Endodermal cell (in vitro differentiated cells): ENCODE measurements at regions not wholly inside any gene's neighbourhood (a gene's known extent, or its start where the extent isn't known, plus 50 kb on each side); places are given as distances from the start of the nearest gene placed in this dataset.

Experiments used
- DNase-seq: peaks from one replicate; pipeline ENCODE4 v3.0.0-alpha.2; 2017
- H3K27ac ChIP-seq: 2 replicates; pipeline ENCODE4 v1.5.1; 2013; ENCODE audit warnings: mild to moderate bottlenecking, low read depth, low read length, moderate library complexity
- H3K27me3 ChIP-seq: 2 replicates; pipeline ENCODE4 v1.6.1; 2013; ENCODE audit warnings: mild to moderate bottlenecking, low read length, moderate library complexity; ENCODE audit not compliant: insufficient read depth, control insufficient read depth, poor library complexity, severe bottlenecking
- H3K36me3 ChIP-seq: 2 replicates; pipeline ENCODE4 v1.7.0; 2013; ENCODE audit warnings: mild to moderate bottlenecking, low read length, moderate library complexity; ENCODE audit not compliant: control insufficient read depth, insufficient read depth
- H3K4me1 ChIP-seq: one replicate; pipeline ENCODE4 v1.7.0; 2013; ENCODE audit warnings: low read length; ENCODE audit not compliant: control insufficient read depth, insufficient read depth
- H3K4me3 ChIP-seq: 2 replicates; pipeline ENCODE4 v1.5.1; 2013; ENCODE audit warnings: mild to moderate bottlenecking, low read length, moderate library complexity
- H3K9ac ChIP-seq: 2 replicates; pipeline ENCODE4 v1.6.1; 2013; ENCODE audit warnings: mild to moderate bottlenecking, low read length, moderate library complexity; ENCODE audit not compliant: poor library complexity, severe bottlenecking; ENCODE audit errors: extremely low read depth
- H3K9me3 ChIP-seq: 2 replicates; pipeline ENCODE4 v1.6.1; 2013; ENCODE audit warnings: mild to moderate bottlenecking, low read length, moderate library complexity; ENCODE audit not compliant: control insufficient read depth
- H3K27ac Mint-ChIP-seq: 2 replicates; pipeline ENCODE4 v1.8.0; 2020; ENCODE audit warnings: mixed read lengths
- H3K27me3 Mint-ChIP-seq: 2 replicates; pipeline ENCODE4 v1.8.0; 2021; ENCODE audit warnings: mild to moderate bottlenecking, mixed read lengths; ENCODE audit not compliant: insufficient read depth
- H3K36me3 Mint-ChIP-seq: 2 replicates; pipeline ENCODE4 v1.8.0; 2020; ENCODE audit warnings: low read depth, mixed read lengths
- H3K4me1 Mint-ChIP-seq: 2 replicates; pipeline ENCODE4 v1.8.0; 2020; ENCODE audit warnings: mixed read lengths
- H3K4me3 Mint-ChIP-seq: 2 replicates; pipeline ENCODE4 v1.8.0; 2020; ENCODE audit warnings: mild to moderate bottlenecking, moderate library complexity, mixed read lengths
- H3K9me3 Mint-ChIP-seq: 2 replicates; pipeline ENCODE4 v1.8.0; 2020; ENCODE audit warnings: mild to moderate bottlenecking, mixed read lengths
- WGBS, 2 experiments: methylation state at CpG; one replicate each; pipeline versions ENCODE4 v1.1.5 to v1.1.7; 2013; ENCODE audit warnings: missing lambda C conversion rate in 2 of 2, mixed read lengths in 1 of 2; ENCODE audit not compliant: insufficient coverage in 1 of 2, insufficient read length in 1 of 2; 5-methylcytosine and 5-hydroxymethylcytosine counted together
- TF ChIP-seq, protein P1 (sequence below): fragments of 200-600 bp; sonication (generic); conservative IDR thresholded peaks from 2 replicates; pipeline ENCODE4 v1.5.0; 2021; ENCODE audit warnings: antibody characterized with exemption, mild to moderate bottlenecking

DNA sequence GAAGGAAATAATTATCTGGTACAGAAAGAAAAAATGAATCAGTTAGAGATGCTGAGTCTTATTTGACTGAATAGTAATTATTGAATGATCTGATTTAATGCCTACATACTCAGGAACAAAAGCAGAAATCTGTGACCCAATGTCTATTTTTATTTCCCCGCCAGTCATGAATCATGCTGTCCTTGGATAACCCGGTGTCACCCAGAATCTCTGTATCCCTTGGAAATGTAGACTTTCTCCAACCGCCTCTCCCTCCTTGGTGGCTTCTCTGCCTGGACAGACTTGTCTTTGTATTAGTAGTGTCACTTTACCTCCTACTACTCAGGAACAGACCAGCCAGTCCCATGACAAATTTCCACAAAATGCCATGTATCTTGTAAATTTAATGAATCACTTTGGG, 173.3 kb upstream of the PDGFD start:
- H3K9me3 Mint-ChIP-seq, result peaks cover 12% of the 10 kb centered on the region

GRCh38 chr11:104333977-104334376, 170.0 kb upstream of the PDGFD start:
- TF ChIP-seq, protein P1, sequence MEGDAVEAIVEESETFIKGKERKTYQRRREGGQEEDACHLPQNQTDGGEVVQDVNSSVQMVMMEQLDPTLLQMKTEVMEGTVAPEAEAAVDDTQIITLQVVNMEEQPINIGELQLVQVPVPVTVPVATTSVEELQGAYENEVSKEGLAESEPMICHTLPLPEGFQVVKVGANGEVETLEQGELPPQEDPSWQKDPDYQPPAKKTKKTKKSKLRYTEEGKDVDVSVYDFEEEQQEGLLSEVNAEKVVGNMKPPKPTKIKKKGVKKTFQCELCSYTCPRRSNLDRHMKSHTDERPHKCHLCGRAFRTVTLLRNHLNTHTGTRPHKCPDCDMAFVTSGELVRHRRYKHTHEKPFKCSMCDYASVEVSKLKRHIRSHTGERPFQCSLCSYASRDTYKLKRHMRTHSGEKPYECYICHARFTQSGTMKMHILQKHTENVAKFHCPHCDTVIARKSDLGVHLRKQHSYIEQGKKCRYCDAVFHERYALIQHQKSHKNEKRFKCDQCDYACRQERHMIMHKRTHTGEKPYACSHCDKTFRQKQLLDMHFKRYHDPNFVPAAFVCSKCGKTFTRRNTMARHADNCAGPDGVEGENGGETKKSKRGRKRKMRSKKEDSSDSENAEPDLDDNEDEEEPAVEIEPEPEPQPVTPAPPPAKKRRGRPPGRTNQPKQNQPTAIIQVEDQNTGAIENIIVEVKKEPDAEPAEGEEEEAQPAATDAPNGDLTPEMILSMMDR, result peak; percentile 68
- Histone ChIP-seq H3K9ac (no peak overlapping the region), H3K27ac (no peak overlapping the region), H3K27me3 (no peaks in the 10 kb centered on the region), H3K36me3 (no peaks in the 10 kb centered on the region), H3K4me1 (no peaks in the 10 kb centered on the region), H3K4me3 (no peak overlapping the region), H3K9me3 (peaks cover 6% of the 10 kb centered on the region)
- Mint-ChIP-seq H3K27me3 (no peaks in the 10 kb centered on the region), H3K36me3 (no peaks in the 10 kb centered on the region), H3K4me1 (peaks cover 11% of the 10 kb centered on the region), H3K9me3 (peaks cover 5% of the 10 kb centered on the region), H3K27ac (peak overlapping the region; percentile 10), H3K4me3 (no peak overlapping the region)
- DNase-seq, result peak; percentile 69
- WGBS, 2 experiments, result 89% methylated on average over 3 of the region's 4 CpGs; no CpG with 5 or more reads in 1 of the 2 experiments

More for the DNA sequence above, 173.3 kb upstream of the PDGFD start:
- H3K4me3 Mint-ChIP-seq, result no peak overlapping the region
- no peak overlapping the region for H3K9ac ChIP-seq
- H3K36me3 Mint-ChIP-seq, result no peaks in the 10 kb centered on the region
- no peak for DNase-seq
- H3K4me3 ChIP-seq, result no peak overlapping the region
- peaks cover 11% of the 10 kb centered on the region for H3K4me1 Mint-ChIP-seq
- 90 to 92% methylated on average over 2 to 3 of the region's 3 CpGs for WGBS, 2 experiments
- no peaks in the 10 kb centered on the region for H3K27me3 ChIP-seq
- H3K27ac ChIP-seq, result no peak overlapping the region
- no peak overlapping the region for H3K27ac Mint-ChIP-seq
- H3K36me3 ChIP-seq, result no peaks in the 10 kb centered on the region
- no peaks in the 10 kb centered on the region for H3K27me3 Mint-ChIP-seq
- no peaks in the 10 kb centered on the region for H3K4me1 ChIP-seq
- peaks cover 10% of the 10 kb centered on the region for H3K9me3 ChIP-seq
- TF ChIP-seq, protein P1, result no peak

DNA sequence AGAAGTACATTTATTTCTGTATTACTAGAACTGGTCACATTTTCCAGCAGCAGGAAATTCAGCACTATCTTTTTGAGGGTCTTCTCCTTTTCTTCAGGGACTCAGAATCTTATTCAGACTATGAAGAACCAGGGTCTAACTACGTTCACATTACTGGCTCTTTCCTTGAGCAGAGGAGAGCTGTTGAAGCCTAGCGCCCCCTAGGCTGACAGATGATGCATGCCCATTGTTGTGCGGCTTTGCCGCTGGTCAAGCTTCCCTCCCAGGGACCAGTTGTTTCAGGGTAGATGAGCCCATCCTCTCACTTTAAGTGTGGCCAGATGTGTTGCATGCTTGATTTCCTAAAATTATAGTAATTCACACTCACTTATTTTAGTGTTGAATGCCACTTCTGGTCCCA, 168.2 kb upstream of the PDGFD start:
- H3K36me3 ChIP-seq, result no peaks in the 10 kb centered on the region
- peaks cover 6% of the 10 kb centered on the region for H3K9me3 ChIP-seq
- DNase-seq, result peak; percentile 88
- H3K4me3 ChIP-seq, result no peak overlapping the region
- Mint-ChIP-seq H3K27ac (no peak overlapping the region), H3K27me3 (no peaks in the 10 kb centered on the region), H3K4me1 (peaks cover 11% of the 10 kb centered on the region), H3K9me3 (peaks cover 5% of the 10 kb centered on the region), H3K4me3 (no peak overlapping the region), H3K36me3 (no peaks in the 10 kb centered on the region)
- H3K27me3 ChIP-seq, result no peaks in the 10 kb centered on the region
- no peaks in the 10 kb centered on the region for H3K4me1 ChIP-seq
- H3K9ac ChIP-seq, result no peak overlapping the region
- WGBS, 2 experiments, result 57 to 60% methylated on average over 4 of the region's 4 CpGs
- TF ChIP-seq, protein P1, result peak; percentile 87
- no peak overlapping the region for H3K27ac ChIP-seq
